ENCODE measurements at regions not wholly inside any gene's neighbourhood (a gene's known extent, or its start where the extent isn't known, plus 50 kb on each side); places are given as distances from the start of the nearest gene placed in this dataset.

DNA sequence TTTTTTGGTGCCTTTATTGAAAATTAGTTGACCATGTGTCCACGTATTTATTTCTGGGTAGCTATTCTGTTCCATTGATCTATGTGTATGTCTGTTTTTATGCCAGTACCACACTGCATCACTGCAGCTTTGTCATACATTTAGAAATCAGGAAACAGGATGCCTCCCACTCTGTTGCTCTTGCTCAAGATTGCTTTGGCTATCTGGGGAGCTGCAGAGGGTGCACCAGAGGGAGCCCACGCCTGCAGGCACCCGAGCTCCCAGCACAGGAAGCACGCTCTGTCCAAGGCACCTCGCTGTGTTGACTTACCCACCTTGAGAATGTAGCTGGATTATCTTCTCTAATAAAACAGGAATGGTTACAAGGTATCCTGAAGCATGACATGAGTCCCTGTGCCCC is 301.7 kb downstream of the TCERG1L start:
- TF ChIP-seq, protein P1, sequence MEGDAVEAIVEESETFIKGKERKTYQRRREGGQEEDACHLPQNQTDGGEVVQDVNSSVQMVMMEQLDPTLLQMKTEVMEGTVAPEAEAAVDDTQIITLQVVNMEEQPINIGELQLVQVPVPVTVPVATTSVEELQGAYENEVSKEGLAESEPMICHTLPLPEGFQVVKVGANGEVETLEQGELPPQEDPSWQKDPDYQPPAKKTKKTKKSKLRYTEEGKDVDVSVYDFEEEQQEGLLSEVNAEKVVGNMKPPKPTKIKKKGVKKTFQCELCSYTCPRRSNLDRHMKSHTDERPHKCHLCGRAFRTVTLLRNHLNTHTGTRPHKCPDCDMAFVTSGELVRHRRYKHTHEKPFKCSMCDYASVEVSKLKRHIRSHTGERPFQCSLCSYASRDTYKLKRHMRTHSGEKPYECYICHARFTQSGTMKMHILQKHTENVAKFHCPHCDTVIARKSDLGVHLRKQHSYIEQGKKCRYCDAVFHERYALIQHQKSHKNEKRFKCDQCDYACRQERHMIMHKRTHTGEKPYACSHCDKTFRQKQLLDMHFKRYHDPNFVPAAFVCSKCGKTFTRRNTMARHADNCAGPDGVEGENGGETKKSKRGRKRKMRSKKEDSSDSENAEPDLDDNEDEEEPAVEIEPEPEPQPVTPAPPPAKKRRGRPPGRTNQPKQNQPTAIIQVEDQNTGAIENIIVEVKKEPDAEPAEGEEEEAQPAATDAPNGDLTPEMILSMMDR (IDR thresholded peaks at IDR 0.05; ENCODE audit: insufficient read depth, low read depth, low read length, missing control alignments): no peak
- H3K4me3 ChIP-seq (ENCODE audit: low read length): no peak overlapping the region
- no peak for DNase-seq (ENCODE audit: low read depth)

DNA sequence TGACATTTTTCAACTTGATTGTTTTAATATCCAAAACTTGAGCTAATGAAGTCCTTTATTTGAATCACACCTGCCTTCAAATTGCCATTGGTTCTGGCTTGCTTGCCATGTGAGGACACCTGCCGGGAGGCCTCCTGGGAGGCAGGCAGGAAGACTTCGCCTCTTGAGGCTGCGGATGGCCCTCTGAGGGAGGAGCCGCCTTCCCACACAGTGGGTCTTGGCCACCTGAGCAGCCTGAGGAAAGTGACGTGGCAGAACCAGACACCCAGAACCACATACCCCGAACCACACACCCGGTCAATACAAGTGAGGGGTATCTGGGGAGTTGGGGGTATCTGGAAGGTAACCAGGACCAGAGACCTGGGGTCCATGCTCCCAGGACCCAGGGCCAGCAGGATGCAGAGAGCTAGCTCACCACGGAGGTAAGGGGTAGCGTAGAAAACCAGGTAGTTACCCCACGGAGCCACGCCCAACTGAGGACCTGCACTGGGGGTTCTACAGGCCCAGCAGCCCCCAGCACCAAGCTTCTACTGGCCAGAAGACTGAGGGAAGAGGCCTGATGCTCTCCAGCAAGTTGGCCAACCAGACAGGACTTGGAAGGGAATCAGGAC is 300.5 kb downstream of the TCERG1L start:
- TF ChIP-seq, protein P1 (IDR thresholded peaks at IDR 0.05; ENCODE audit: insufficient read depth, low read depth, low read length, missing control alignments): no peak
- H3K4me3 ChIP-seq (ENCODE audit: low read length): no peak overlapping the region
- DNase-seq (ENCODE audit: low read depth): no peak

DNA sequence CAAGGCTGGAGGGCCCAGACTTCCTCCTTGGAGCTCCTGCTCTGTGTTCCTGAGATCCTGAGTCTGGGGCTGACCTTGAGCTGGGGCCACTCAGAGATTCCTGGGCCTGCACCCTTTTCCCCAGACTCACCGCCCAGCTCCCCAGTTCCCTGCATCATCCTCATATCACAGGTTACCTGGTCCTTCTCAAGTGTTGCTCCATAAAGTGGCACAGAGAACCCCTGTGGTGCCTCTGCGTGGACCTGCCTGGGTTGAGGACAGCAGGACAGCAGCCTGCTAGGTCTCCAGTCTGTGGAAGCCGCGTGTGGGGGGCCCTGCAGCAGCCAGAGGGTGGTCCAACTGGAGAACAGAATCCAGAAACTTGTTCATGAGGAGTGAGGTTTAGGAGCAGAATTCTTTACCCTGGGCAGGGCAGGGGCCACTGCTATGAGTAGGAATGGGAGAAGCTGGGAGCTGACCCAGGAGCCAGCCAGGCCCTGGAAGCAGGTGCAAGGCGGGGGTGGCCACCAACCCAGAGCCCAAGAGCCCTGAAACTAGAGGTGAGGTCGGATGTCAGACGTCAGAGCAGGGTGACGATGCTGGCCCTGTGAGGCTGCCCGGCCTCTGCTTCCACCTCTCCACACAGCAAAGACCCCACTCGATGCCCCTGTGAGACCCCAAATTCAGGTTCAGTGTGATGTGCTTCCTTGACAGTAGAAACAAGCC is 299.4 kb downstream of the TCERG1L start:
- DNase-seq (ENCODE audit: low read depth): no peak
- TF ChIP-seq, protein P1 (IDR thresholded peaks at IDR 0.05; ENCODE audit: insufficient read depth, low read depth, low read length, missing control alignments): no peak
- no peak overlapping the region for H3K4me3 ChIP-seq (ENCODE audit: low read length)

DNA sequence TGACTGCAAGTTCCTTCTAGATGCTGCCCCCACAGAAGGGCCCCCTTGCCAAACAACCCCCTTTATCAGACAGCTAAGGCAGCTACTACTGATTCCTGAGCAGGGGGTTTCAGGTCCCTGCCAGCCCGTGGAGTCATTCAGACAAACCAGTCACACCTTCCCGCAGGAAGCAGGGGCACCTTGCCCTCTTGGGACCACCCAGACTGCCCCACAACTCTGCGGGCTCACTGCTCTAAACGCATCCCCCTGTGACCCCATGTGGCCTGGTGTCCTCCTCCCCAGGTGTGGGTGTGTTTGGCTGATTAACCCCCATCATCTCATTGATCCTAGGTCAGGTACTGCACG is 298.9 kb downstream of the TCERG1L start:
- DNase-seq (ENCODE audit: low read depth): no peak

DNA sequence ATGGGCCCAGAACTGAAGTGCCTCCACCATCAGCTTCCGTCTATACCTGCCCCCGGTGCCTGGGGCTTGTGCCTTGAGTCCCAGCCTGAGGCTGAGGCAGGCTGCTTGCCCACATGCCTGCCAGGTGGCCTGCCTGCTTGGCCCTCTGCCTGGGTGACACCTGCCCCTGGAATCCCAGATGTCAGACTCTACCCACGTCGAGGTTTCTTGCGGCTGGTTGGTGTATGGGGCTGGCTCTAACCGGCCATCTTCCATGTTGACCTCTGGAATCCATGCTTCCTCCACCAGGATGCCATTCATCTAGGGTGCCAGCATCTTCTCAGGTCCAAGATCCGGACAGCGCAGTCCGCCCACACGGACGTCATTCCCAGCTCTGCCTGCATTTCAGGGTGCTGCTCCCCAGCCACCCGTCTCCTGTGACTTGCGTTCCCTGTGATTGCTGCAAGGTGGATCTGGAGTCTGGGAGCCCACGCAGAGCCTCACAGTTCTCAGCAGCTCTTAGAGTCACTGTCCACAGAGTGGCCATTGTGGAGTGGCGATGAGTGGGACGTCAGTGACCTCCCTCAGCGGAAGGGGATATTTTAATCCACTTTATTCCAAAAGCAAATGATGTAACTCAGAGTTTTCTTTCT is 298.1 kb downstream of the TCERG1L start:
- DNase-seq (ENCODE audit: low read depth): no peak
- TF ChIP-seq, protein P1 (IDR thresholded peaks at IDR 0.05; ENCODE audit: insufficient read depth, low read depth, low read length, missing control alignments): no peak
- no peak overlapping the region for H3K4me3 ChIP-seq (ENCODE audit: low read length)

More for the DNA sequence above, 298.9 kb downstream of the TCERG1L start:
- TF ChIP-seq, protein P1 (IDR thresholded peaks at IDR 0.05; ENCODE audit: insufficient read depth, low read depth, low read length, missing control alignments): no peak
- no peak overlapping the region for H3K4me3 ChIP-seq (ENCODE audit: low read length)

DNA sequence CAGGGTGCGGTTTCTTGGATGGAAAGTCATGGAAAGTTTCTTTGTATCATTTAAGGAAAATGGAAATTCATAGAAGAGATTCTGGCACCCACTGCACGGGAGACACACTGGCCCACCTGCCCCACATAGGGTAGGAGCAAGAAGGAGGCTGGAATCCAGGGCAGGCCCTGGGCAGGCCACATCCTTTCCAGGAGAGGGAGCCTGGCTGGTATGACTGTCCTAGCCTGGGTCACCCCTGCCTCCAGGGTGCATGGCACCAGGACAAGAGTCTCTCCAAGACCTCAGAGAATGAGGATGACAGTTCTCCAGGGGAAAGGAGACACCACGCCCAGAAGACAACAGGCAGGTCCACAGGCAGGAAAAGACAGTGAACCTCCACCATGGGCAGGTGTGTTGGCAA is 297.2 kb downstream of the TCERG1L start:
- TF ChIP-seq, protein P1 (IDR thresholded peaks at IDR 0.05; ENCODE audit: insufficient read depth, low read depth, low read length, missing control alignments): no peak
- no peak overlapping the region for H3K4me3 ChIP-seq (ENCODE audit: low read length)
- DNase-seq (ENCODE audit: low read depth): no peak

Measured in epithelial cell of esophagus (primary cell).